NOMO-1 (cell line): ENCODE measurements at regions not wholly inside any gene's neighbourhood (a gene's known extent, or its start where the extent isn't known, plus 50 kb on each side); places are given as distances from the start of the nearest gene placed in this dataset.

ENCODE experiments used
- DNase-seq, 2 experiments: peaks; one replicate each; lab custom pipeline; 2025; ENCODE audit not compliant: unreplicated experiment in 2 of 2; lab: John Stamatoyannopoulos, UW

DNA sequence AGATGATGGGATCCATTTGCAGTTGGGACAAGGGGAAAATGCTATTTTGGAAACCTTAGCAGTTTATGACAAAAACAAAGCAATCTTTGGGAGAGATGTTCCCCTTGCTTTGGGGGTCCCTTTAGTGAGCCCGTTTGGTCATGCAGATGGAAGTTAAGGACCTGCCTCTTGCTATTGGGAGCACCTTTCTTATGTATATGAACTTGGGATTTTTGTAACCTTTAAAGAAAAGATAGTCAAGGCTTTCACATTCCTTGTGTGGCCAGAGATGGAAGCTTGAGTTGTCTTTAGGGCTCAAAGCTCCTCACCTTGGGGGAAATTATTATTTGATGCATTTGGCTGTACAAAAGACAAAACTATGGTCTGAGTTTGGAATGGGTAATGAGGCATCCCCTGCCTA lies 179.0 kb upstream of the PLPP4 start:
- DNase-seq: no peak

DNA sequence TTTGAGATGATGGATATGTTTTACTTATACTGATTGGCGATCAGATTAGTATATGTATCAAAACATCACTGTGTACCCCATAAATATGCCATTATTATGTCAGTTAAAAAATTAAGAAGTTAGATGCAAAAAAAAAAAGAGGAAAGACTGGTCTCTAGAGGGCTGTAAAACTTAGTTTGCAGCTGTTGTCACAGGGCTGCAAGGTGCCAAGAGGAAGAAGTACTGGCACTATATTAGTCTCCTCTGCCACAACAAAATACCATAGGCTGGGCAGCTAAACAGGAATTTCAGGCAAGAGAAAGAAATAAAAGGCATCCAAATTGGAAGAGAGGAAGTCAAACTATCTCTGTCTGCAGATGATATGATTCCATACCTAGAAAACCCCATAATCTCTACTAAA lies 177.8 kb upstream of the PLPP4 start:
- DNase-seq: no peak

DNA sequence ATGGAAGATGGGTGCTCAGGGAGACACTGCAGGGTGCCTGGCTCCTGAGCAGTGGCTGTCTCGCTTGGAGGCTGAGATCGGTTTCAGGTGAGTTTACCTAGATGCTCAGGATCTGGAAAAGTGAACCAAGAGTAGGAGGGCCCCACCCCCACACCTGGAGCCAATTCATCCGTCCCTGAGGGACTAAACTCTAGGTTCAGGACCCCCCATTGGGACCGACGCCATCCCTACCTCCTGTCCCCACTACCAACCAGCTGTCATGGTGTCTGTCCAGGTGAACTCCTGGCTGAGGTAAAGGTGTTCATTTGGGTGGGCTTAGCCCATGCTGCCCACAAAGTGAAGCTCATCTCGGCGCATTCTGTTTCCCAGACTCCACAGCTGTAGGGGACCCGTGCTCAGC lies 174.6 kb upstream of the PLPP4 start:
- DNase-seq: no peak

DNA sequence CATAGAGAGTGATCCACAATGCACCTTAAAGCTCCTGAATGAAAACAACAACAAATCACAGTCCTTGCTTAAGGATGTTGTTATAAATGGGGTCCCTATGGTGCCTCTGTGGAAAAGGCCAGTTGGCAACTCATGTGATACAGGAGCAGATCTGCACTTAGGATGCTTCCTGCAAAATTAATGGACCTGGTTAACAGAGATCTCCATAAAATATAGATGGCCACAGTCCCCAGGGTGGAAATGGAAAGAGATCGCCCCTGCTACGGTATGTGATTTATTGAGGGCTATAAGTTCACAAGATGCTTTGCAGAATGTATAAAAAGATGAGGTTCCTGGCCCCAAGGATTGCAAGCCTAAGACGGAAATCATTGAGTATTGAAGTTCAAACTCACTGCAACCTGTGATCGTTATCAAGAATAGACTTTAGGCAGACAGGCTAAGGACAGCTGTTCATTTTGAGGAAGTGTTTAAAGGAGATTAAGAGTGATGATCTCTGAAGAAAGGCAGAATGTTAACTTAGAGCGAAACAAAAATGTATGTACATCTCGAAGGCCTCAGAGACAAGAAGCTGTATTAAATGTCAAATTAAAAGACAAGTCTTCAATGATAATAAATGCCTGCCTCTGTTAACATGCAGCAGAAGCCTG lies 174.1 kb upstream of the PLPP4 start:
- no peak for DNase-seq

DNA sequence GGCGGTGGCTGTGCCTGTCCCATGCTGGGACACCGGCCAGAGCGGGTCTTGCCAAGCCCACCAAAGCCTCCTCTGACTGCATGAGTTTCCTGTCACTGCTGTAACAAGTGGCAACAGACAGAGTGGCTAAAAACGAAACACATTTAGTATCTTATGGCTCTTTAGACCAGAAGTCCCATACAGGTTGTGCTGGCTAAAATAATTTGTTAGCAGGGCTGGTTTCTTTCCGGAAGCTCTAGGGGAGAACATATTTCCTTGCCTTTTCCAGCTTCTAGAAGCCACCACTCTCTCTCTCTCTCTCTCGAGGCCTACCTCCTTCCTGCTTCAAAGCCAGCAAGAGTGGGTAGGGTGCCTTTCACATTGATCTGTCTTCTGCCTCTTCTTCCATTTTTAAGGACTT lies 171.6 kb upstream of the PLPP4 start:
- no peak for DNase-seq

DNA sequence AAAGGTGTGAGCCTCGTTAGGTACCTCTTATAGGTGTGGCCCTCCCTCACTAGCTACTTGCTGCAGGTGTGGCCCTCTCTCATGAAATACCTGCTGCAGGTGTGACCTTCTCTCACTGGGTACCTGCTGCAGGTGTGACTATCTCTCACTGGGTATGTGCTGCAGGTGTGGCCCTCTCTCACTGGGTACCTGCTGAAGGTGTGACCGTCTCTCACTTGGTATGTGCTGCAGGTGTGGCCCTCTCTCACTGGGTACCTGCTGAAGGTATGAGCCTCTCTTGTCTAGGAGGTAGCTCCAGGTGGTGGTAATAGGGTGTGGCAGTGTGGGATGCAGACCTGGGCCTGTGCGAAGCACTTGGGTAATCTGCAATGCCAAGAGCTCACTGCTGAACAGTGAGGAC lies 170.7 kb upstream of the PLPP4 start:
- no peak for DNase-seq

DNA sequence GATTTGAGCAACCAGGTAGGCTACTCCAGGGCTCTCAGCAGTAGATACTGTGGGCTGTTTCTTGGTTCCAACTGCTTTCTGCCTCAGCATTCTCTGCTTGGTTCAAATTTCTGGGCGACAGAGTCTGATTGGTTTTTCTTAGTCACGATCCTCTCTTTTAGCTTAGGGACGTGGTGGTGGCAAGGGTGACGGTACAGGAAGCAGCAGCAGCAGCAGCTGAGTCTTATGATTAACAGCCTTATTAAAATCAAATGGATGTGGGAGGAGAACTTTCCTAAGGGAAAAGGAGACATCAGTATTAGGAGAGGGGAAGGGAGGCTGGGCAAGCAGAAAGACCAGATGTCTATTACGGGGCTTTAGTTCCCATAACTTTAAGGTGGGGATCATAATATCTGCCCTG lies 156.5 kb upstream of the PLPP4 start:
- DNase-seq: no peak

DNA sequence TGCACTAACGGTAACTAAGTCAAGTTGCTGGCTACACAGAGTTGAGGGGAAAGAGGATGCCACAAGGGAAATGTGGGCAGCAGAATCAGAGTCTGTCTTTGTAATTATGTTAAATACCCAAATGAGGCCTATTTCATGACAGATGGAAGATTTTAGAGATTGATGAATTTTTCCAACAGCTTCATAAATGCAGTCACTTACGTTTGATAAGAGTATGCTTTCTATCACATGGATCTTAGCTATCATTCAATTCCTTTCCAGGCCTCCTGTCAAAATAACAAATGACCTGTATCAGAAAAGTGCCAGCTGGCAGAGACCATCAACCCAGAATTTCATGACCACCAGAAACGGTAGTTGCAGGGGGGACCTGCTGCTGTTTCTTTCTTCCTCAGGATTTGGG lies 148.4 kb upstream of the PLPP4 start:
- DNase-seq: no peak

DNA sequence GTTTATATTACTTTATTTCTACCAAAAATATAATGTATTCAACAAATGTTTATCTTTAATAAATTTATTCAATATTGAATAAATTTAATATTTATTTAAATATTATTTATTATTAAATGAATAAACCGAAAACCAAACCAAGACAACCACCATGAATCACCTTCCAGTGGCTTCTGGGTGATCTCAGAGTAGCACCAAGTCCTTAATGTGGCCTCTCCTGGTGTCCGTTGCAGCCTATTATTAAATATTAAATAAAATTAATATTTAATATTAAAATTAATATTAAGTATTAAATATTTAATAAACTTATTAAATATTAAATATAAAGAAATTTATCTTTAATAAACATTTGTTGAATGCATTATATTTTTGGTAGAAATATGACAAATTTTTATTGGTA lies 143.3 kb upstream of the PLPP4 start:
- DNase-seq: no peak

DNA sequence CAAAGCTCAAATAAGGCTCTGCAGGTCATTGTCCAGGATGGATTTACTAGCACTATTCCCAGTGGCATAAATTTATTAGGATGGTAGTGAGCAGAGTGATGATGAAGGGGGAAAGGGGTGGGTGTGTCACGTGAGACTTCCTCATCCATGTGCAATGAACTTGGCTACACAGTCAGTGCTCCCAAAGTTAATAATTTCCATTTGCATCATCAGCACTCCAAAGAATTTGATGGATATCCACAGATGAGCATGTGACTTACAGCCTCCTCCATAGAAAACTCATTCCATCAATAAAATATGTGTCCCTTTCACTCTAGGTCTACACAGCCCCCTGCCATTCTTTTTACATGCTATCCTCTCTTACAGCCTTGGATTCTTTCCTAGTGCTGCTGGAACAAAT lies 142.6 kb upstream of the PLPP4 start:
- no peak for DNase-seq

DNA sequence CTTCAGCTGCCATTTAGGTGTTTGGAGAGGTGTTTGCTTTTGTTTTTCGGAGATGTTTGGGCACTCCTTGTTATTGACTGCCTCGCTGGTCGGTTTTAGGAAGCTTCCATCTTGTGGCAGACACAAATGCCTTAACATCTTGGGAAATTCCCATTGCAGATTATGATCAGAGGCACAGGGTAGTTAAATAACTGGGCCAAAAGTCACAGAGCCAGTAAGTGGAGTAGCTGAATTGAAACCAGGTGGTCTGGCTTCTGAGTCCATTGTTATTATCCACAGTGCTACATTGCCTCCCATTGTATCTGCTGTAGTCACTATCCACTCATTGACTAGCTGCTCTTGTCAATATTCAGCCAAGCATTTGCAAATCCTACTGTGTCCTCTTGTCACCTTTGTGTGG lies 138.2 kb upstream of the PLPP4 start:
- DNase-seq: no peak

DNA sequence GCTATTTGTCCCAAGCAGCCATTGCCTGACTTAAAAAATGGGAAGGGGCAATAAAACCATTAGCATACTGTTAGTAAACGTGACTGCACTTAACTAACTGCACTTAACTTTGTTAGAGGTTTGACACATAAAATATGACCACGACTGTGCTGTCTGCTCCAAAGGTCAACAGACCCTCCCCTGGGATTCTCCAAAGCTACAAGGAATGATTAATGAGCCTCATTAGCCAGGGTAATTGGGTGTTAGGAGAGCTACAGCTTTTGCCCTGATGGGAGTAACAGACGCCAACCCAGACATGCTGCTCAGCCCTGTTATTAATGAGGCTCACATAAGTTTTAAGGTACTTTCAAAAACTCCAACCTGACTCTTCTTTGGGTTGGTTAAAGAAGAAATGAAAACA lies 129.4 kb upstream of the PLPP4 start:
- DNase-seq: no peak

DNA sequence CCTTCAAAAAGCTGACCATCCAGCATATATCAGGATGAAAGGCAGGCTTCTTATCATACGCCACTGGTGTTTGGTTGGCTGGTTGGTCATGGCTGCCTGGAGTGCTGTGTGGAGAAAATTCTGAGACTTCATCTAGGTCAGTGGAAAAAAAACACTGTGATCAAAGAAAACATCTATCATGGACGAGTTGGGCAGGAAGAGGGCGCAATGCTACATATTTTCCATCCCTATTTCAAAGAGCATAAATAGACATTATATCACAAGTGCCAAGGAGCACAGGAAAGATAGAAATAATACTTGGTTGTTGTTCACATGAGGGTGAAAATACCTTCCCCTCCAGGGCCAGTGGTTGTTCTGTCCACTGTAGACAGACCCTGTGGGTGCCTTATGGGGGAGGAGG lies 128.4 kb upstream of the PLPP4 start:
- no peak for DNase-seq

DNA sequence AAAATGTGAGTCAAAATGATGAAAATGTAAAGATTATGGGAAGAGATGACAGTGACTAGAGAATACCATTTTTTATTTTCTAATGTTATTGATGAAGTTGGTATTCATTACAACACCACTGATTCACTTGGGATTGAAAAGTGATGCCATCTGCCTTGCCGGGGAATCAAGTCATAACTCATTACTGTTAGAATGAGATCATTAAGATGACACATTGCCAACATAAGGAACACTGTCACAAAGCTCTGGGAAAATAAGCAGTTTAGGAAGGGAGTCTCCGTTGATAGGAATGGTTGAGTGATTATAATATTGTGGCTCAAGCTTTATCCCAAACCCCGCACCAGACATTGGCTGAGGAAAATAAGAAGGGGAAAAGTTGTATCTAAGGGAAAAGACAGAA lies 121.5 kb upstream of the PLPP4 start:
- no peak for DNase-seq

DNA sequence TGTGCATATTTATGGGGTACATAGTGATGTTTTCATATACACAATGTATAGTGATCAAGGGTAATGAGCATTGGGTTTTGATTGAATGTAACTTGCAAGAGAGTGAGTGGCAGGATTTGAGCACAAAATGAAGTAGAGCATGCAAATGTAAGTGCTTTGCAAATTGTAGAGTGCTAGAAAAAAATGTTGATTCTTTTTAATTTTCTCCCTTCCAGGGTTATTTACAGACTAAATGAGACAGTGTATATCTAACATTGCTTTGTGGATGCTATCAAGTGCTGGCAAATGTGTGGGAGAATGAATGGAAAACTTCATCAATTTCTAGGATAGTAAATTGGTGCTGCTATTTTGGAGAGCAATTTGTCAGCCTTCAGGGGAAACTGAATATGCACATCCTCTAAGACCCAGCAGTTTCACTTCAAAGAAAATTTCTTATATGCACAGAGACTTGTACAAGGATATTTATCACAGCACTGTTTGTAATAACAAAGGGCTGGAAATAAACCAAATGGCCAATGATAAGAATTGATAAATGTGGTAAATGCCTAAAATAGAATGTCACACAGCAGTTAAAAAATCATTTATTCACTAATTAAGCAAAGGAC lies 120.6 kb upstream of the PLPP4 start:
- DNase-seq: no peak

DNA sequence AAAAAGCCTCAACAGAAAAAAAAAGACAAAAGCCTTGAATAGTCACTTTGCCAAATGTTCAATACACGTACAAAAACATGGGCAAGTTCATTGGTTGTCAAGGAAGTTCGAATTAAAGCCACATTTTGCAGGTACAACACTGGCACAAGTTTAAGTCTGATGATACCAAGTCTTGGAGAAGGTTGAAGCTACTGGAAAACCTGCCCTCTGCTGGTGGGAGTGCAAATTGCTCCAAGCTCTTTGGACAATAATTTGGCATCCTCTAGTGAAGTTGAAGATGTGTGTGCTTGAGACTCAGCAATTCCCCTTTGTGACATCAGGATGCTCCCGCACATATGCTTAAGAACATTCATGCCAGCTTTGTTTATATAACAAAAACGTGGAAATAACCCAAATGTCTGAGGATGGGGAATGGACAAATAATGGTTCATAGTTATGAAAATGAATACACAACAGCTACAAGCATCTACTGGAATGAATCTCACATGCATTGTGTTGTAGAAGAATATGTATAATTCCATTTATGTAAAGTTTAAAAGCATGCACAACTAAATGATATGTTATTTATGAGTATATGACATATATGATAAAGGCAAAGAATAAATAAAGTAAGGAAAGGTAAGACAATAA lies 120.0 kb upstream of the PLPP4 start:
- DNase-seq: peak; percentile 11 to 16

DNA sequence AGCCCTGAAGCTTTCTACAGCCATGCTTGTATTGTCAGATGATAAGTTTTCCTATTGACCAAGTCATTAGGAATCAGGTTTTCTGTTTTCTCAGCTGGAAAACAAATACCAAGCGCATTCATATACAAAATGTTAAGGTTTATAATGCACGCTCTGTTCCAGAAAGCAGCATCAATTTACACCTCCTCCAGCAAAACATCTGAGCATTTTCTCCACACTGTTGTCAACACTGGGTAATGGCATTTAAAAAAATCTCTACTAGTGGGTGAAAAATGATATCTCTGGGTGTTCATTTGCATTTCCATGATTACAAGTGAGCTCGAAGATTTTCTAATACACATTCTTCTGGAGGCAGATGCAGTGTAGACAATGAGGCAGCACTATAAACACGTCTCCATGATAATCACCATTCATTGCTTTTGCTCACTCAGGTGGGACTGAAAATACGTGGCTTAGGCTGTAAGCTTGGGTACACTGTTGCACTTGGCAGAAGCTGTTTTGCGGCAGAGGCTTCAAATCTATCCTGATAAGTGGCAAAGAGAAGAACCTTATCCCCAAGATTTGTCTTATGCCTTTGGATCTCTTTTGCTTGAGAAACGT lies 114.8 kb upstream of the PLPP4 start:
- DNase-seq: no peak

DNA sequence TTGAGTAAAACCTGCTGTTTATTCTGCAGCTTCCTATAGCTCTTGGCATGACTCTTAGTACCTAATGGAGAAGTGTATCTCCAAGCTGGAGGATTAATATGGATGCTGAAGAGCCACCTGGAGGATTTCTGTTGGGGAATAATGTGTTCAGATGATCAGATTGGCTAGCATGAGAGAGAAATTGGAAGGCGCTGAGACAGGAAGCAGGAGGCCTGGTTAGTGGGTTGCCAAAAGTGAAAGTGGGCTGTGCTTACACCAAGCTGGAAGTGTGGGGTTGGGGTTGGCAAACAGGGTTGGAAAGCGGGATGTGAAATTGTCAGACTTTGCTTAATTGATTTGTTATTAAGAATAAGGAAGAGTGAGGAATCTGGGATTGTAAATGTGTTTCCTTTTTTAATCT lies 111.8 kb upstream of the PLPP4 start:
- no peak for DNase-seq

DNA sequence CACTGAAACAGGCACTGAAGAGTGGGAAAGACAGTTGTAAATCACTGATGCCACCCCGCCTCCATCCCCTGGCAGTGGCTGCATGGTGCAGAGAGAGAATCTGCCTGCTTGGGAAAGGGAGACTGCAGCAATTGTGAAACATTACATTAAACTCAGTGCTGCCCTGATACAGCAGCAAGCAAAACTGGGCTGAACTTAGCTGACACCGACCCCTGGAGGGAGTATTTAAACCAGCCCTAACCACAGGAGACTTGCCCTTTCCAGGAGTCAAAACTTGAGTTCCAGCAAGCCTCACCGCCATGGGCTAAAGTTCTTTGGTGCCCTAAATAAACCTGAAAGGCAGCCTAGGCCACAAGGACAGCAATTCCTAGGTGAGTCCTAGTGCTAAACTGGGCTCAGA lies 109.4 kb upstream of the PLPP4 start:
- DNase-seq: no peak

DNA sequence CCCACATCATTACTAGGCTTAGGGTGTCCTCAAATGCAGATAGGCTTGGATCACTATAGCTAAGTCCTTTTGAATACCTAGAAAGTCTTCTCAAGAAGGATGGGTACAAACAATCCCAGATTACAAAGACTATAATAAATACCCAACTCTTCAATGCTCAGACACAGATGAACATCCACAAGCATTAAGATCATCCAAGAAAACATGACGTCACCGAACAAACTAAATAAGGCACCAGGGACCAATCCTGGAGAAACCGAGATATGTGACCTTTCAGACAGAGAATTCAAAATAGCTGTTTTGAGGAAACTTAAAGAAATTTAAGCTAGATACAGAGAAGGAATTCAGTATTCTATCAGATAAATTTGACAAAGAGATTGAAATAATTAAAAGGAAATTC lies 108.0 kb upstream of the PLPP4 start:
- no peak for DNase-seq

DNA sequence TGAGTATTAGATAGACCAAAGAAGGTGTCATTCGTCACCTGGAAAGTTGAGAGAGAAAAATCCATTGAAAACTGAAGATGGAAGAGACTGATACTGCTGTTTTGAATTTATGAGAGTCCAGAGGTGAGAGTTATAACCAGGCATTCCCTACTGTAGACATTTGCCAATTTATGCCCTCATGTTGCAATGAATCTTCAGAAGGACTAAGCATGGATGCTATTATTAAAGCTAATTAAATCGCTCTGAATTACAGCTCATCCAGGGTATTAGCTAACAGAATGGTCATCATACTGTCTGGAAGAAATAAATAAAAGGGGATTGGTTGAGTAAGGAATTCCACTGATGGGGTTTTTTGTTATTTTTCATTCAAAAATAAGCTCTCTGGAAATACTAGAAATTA lies 101.6 kb upstream of the PLPP4 start:
- DNase-seq: no peak

DNA sequence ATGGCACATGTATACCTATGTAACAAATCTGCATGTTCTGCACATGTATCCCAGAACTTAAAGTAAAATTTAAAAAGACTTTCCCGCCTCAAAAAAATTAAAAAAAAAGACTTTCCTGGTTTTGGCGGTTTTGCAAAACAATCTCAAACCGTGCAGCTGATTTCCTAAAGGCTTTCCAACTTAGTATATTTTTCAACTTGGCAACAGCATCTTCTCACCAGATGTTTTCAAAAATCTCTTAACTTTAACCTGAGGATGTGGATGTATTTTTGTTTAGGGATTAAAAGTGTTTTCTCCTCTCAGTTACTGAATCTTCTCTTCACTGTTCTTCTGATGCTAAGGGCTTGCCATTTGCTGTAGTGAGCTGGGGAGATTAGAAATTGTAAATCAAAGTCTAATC lies 96.5 kb upstream of the PLPP4 start:
- DNase-seq: no peak
